SK-N-SH treated with all-trans-retinoic acid at 6 μM for 48 hours (cell line): ENCODE measurements at regions not wholly inside any gene's neighbourhood (a gene's known extent, or its start where the extent isn't known, plus 50 kb on each side); places are given as distances from the start of the nearest gene placed in this dataset.

Experiments
- ESRRG ChIP-seq: fragments of 250-450 bp; sonication (Bioruptor Pico); IDR thresholded peaks from 2 replicates; pipeline ENCODE4 v1.6.1; 2021; ENCODE audit warnings: mild to moderate bottlenecking
- OSR1 ChIP-seq: fragments of 250-450 bp; sonication (Bioruptor Pico); IDR thresholded peaks from 2 replicates; pipeline ENCODE4 v1.8.0; 2022; ENCODE audit warnings: moderate library complexity, mild to moderate bottlenecking, inconsistent platforms
- PATZ1 ChIP-seq: fragments of 250-450 bp; sonication (Bioruptor Pico); IDR thresholded peaks from 2 replicates; pipeline ENCODE4 v1.8.0; 2020; ENCODE audit warnings: mild to moderate bottlenecking, moderate library complexity, borderline replicate concordance
- ZC3H10 ChIP-seq: fragments of 250-450 bp; sonication (Bioruptor Pico); IDR thresholded peaks from 2 replicates; pipeline ENCODE4 v1.5.1; 2021; ENCODE audit warnings: mild to moderate bottlenecking, moderate library complexity
- ZFP30 ChIP-seq: fragments of 450-650 bp; formaldehyde crosslinking; IDR thresholded peaks from 2 replicates; pipeline ENCODE4 v1.5.0; 2022; ENCODE audit warnings: mild to moderate bottlenecking, moderate library complexity
- ZNF70 ChIP-seq: fragments of 450-650 bp; formaldehyde crosslinking; IDR thresholded peaks from 2 replicates; pipeline ENCODE4 v1.5.0; 2020; ENCODE audit warnings: mild to moderate bottlenecking, moderate library complexity

- TF ChIP-seq OSR1 (CRISPR knock-in tag), result no peak
- no peak for TF ChIP-seq PATZ1 (CRISPR knock-in tag)
- TF ChIP-seq ZFP30 (CRISPR knock-in tag), result no peak
- no peak for TF ChIP-seq ZC3H10 (CRISPR knock-in tag)
- no peak for TF ChIP-seq ESRRG (CRISPR knock-in tag)
- TF ChIP-seq ZNF70, result no peak
Measured at GRCh38 chr4:29128810-29129209, 1591.4 kb upstream of the PCDH7 start.
